Vagina (tissue), 2 donors: ENCODE measurements at regions not wholly inside any gene's neighbourhood (a gene's known extent, or its start where the extent isn't known, plus 50 kb on each side); places are given as distances from the start of the nearest gene placed in this dataset.

Experiments used
- DNase-seq, 2 donors: peaks; one replicate each; pipeline ENCODE4 v3.0.0-alpha.2; 2017; ENCODE audit errors: extremely low spot score in 2 of 2
- H3K27ac ChIP-seq: fragments of 200-600 bp; sonication (generic); one replicate; pipeline ENCODE4 v1.5.1; 2019
- H3K27me3 ChIP-seq: fragments of 200-600 bp; sonication (generic); one replicate; pipeline ENCODE4 v1.5.1; 2019
- H3K36me3 ChIP-seq, 2 donors: fragments of 200-600 bp; sonication (generic); one replicate each; pipeline ENCODE4 v1.5.1; 2017 to 2019
- H3K4me1 ChIP-seq: fragments of 200-600 bp; sonication (generic); one replicate; pipeline ENCODE4 v1.5.1; 2019
- H3K4me3 ChIP-seq, 2 donors: fragments of 200-600 bp; sonication (generic); 1 replicate in 1 of 2; 2 replicates in 1 of 2; pipeline ENCODE4 v1.5.1; 2016 to 2019
- H3K9me3 ChIP-seq: fragments of 200-600 bp; sonication (generic); one replicate; pipeline ENCODE4 v1.5.1; 2019
- POLR2A ChIP-seq, 2 donors: fragments of 450-650 bp; IDR thresholded peaks; one replicate each; pipeline ENCODE4 v1.6.1; 2017; ENCODE audit warnings: antibody characterized with exemption in 2 of 2, mild to moderate bottlenecking in 2 of 2, moderate library complexity in 2 of 2
- POLR2AphosphoS5 ChIP-seq, 2 donors: sonication (generic); formaldehyde crosslinking; IDR thresholded peaks; one replicate each; pipeline ENCODE4 v1.9.0; 2017; ENCODE audit warnings: antibody characterized with exemption in 2 of 2, mild to moderate bottlenecking in 2 of 2, low read depth in 1 of 2; ENCODE audit not compliant: insufficient read depth in 1 of 2
- intact Hi-C: fragments of 100-400 bp; cut with DNase I; formaldehyde crosslinking; loops from one replicate; pipeline ENCODE4 v1.15.1; 2023
- TF ChIP-seq, protein P1 (sequence below), 3 experiments: fragments of 450-650 bp in 2 of 3; fragments of 200-600 bp in 1 of 3; sonication (generic) in 1 of 3; IDR thresholded peaks; one replicate each; pipeline ENCODE4 v1.5.1; 2017 to 2019; ENCODE audit warnings: antibody characterized with exemption in 3 of 3, mild to moderate bottlenecking in 2 of 3, moderate library complexity in 2 of 3

- TF ChIP-seq POLR2A (IDR thresholded peaks at IDR 0.05), result no peak
- TF ChIP-seq, protein P1, sequence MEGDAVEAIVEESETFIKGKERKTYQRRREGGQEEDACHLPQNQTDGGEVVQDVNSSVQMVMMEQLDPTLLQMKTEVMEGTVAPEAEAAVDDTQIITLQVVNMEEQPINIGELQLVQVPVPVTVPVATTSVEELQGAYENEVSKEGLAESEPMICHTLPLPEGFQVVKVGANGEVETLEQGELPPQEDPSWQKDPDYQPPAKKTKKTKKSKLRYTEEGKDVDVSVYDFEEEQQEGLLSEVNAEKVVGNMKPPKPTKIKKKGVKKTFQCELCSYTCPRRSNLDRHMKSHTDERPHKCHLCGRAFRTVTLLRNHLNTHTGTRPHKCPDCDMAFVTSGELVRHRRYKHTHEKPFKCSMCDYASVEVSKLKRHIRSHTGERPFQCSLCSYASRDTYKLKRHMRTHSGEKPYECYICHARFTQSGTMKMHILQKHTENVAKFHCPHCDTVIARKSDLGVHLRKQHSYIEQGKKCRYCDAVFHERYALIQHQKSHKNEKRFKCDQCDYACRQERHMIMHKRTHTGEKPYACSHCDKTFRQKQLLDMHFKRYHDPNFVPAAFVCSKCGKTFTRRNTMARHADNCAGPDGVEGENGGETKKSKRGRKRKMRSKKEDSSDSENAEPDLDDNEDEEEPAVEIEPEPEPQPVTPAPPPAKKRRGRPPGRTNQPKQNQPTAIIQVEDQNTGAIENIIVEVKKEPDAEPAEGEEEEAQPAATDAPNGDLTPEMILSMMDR (IDR thresholded peaks at IDR 0.05), result no peak
- no peak for TF ChIP-seq POLR2AphosphoS5 (IDR thresholded peaks at IDR 0.05; ENCODE audit: insufficient read depth in 1 of 2, low read depth in 1 of 2)
- Histone ChIP-seq H3K4me3 (no peak overlapping the region), H3K36me3 (no peaks in the 10 kb centered on the region), H3K27me3 (no peaks in the 10 kb centered on the region), H3K4me1 (no peaks in the 10 kb centered on the region), H3K9me3 (no peaks in the 10 kb centered on the region), H3K27ac (no peak overlapping the region)
- intact Hi-C loops, result no loop called here
- no peak for DNase-seq
These were observed 206.0 kb upstream of the CDH4 start for GRCh38 chr20:61045876-61046585.

- H3K9me3 ChIP-seq, result no peaks in the 10 kb centered on the region
- TF ChIP-seq POLR2A (IDR thresholded peaks at IDR 0.05) (no peak), POLR2AphosphoS5 (IDR thresholded peaks at IDR 0.05; ENCODE audit: insufficient read depth in 1 of 2, low read depth in 1 of 2) (no peak)
- TF ChIP-seq, protein P1 (IDR thresholded peaks at IDR 0.05), result no peak
- no peaks in the 10 kb centered on the region for H3K27me3 ChIP-seq
- no peak for DNase-seq
- no peak overlapping the region for H3K27ac ChIP-seq
- no peak overlapping the region for H3K4me3 ChIP-seq
- no peaks in the 10 kb centered on the region for H3K36me3 ChIP-seq
- H3K4me1 ChIP-seq, result no peaks in the 10 kb centered on the region
- intact Hi-C loops, result no loop called here
These were observed 205.2 kb upstream of the CDH4 start for GRCh38 chr20:61046721-61047351.

DNA sequence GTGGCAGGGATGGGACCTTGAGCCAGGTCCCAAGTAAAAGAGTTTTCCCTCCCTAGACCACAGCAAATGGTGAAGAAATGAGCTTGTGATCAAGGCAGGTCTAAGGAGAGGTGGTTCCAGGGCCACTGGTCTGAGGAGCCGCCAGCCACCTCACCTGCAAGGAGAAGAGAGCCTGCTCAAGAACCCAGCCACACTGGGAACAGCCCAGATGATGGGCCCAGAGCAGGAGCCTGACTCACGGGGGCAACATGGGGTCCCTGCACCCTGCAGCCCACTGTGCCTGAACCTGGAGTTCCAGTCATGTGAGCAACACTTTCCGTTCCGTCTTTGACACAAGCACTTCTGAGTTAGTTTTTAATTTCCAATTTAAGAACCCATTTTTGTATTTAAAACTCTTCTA lies 204.5 kb upstream of the CDH4 start:
- no peaks in the 10 kb centered on the region for H3K9me3 ChIP-seq
- intact Hi-C loops, result no loop called here

DNA sequence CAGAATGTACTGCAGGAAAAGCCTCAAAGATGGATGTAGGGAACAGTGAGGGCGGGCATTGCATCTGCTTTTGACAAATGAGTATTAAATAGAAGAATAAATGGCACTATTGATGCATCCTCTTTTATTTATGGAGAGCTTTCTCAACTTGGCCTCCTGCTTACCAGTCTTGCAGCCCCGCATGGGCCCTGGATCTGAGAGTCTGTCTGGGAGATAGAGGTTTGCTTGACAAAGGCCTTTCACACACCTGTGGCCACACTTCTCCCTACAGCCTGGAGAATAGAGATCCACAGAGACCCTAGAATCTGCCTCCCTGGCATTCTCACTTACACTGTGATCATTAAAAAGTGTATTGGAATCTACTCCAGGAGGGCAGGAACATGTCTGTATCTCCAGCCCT lies 203.8 kb upstream of the CDH4 start:
- no peak for DNase-seq
- H3K4me1 ChIP-seq, result no peaks in the 10 kb centered on the region
- H3K27ac ChIP-seq, result no peak overlapping the region
- TF ChIP-seq POLR2AphosphoS5 (IDR thresholded peaks at IDR 0.05; ENCODE audit: insufficient read depth in 1 of 2, low read depth in 1 of 2), result no peak
- TF ChIP-seq POLR2A (IDR thresholded peaks at IDR 0.05), result no peak
- TF ChIP-seq, protein P1 (IDR thresholded peaks at IDR 0.05), result no peak
- intact Hi-C loops, result no loop called here
- H3K9me3 ChIP-seq, result no peaks in the 10 kb centered on the region
- H3K4me3 ChIP-seq, result no peak overlapping the region
- H3K27me3 ChIP-seq, result no peaks in the 10 kb centered on the region
- H3K36me3 ChIP-seq, result no peaks in the 10 kb centered on the region

More for the DNA sequence above, 204.5 kb upstream of the CDH4 start:
- no peaks in the 10 kb centered on the region for H3K27me3 ChIP-seq
- no peaks in the 10 kb centered on the region for H3K4me1 ChIP-seq
- H3K27ac ChIP-seq, result no peak overlapping the region
- no peak for DNase-seq
- TF ChIP-seq POLR2AphosphoS5 (IDR thresholded peaks at IDR 0.05; ENCODE audit: insufficient read depth in 1 of 2, low read depth in 1 of 2) (no peak), POLR2A (IDR thresholded peaks at IDR 0.05) (no peak)
- TF ChIP-seq, protein P1 (IDR thresholded peaks at IDR 0.05), result no peak
- no peaks in the 10 kb centered on the region for H3K36me3 ChIP-seq
- H3K4me3 ChIP-seq, result no peak overlapping the region

GRCh38 chr20:61049684-61050083 lies 202.4 kb upstream of the CDH4 start:
- Histone ChIP-seq H3K27ac (no peak overlapping the region), H3K4me3 (no peak overlapping the region), H3K27me3 (no peaks in the 10 kb centered on the region), H3K36me3 (no peaks in the 10 kb centered on the region), H3K4me1 (no peaks in the 10 kb centered on the region), H3K9me3 (no peaks in the 10 kb centered on the region)
- TF ChIP-seq POLR2A (IDR thresholded peaks at IDR 0.05) (no peak), POLR2AphosphoS5 (IDR thresholded peaks at IDR 0.05; ENCODE audit: insufficient read depth in 1 of 2, low read depth in 1 of 2) (no peak)
- TF ChIP-seq, protein P1 (IDR thresholded peaks at IDR 0.05), result no peak
- DNase-seq, result no peak
- intact Hi-C loops, result no loop called here
